ENCODE measurements at regions not wholly inside any gene's neighbourhood (a gene's known extent, or its start where the extent isn't known, plus 50 kb on each side); places are given as distances from the start of the nearest gene placed in this dataset.

- TF ChIP-seq CTCF (IDR thresholded peaks at IDR 0.05; ENCODE audit: control insufficient read depth, extremely low read depth, insufficient read depth) = no peak
- DNase-seq (ENCODE audit: low read depth) = no peak
- no peak overlapping the region for H3K4me3 ChIP-seq (ENCODE audit: low read depth, low read length)
These were observed 365.0 kb downstream of the HRH4 start for GRCh38 chr18:24825397-24825796.

GRCh38 chr18:24826605-24827004 is 366.2 kb downstream of the HRH4 start:
- no peak for DNase-seq (ENCODE audit: low read depth)
- no peak for TF ChIP-seq CTCF (IDR thresholded peaks at IDR 0.05; ENCODE audit: control insufficient read depth, extremely low read depth, insufficient read depth)
- no peak overlapping the region for H3K4me3 ChIP-seq (ENCODE audit: low read depth, low read length)

GRCh38 chr18:24827501-24827900 is 367.1 kb downstream of the HRH4 start:
- DNase-seq (ENCODE audit: low read depth) = no peak
- H3K4me3 ChIP-seq (ENCODE audit: low read depth, low read length) = no peak overlapping the region
- no peak for TF ChIP-seq CTCF (IDR thresholded peaks at IDR 0.05; ENCODE audit: control insufficient read depth, extremely low read depth, insufficient read depth)

- TF ChIP-seq CTCF (IDR thresholded peaks at IDR 0.05; ENCODE audit: control insufficient read depth, extremely low read depth, insufficient read depth) = no peak
- no peak overlapping the region for H3K4me3 ChIP-seq (ENCODE audit: low read depth, low read length)
- DNase-seq (ENCODE audit: low read depth) = no peak
These were observed 370.6 kb downstream of the HRH4 start for GRCh38 chr18:24831081-24831480.

- H3K4me3 ChIP-seq (ENCODE audit: low read depth, low read length) = no peak overlapping the region
- no peak for DNase-seq (ENCODE audit: low read depth)
These were observed 371.6 kb downstream of the HRH4 start for GRCh38 chr18:24831871-24832665.

GRCh38 chr18:24835751-24836150 is 375.3 kb downstream of the HRH4 start:
- H3K4me3 ChIP-seq (ENCODE audit: low read depth, low read length) = no peak overlapping the region
- TF ChIP-seq CTCF (IDR thresholded peaks at IDR 0.05; ENCODE audit: control insufficient read depth, extremely low read depth, insufficient read depth) = no peak
- DNase-seq (ENCODE audit: low read depth) = no peak

More at GRCh38 chr18:24831871-24832665, 371.6 kb downstream of the HRH4 start:
- TF ChIP-seq CTCF (IDR thresholded peaks at IDR 0.05; ENCODE audit: control insufficient read depth, extremely low read depth, insufficient read depth) = no peak

- H3K4me3 ChIP-seq (ENCODE audit: low read depth, low read length) = no peak overlapping the region
- DNase-seq (ENCODE audit: low read depth) = no peak
- TF ChIP-seq CTCF (IDR thresholded peaks at IDR 0.05; ENCODE audit: control insufficient read depth, extremely low read depth, insufficient read depth) = no peak
These were observed 376.6 kb downstream of the HRH4 start for GRCh38 chr18:24837066-24837465.
